ENCODE measurements at regions not wholly inside any gene's neighbourhood (a gene's known extent, or its start where the extent isn't known, plus 50 kb on each side); places are given as distances from the start of the nearest gene placed in this dataset.

- H3K27me3 ChIP-seq = no peaks in the 10 kb centered on the region
- no peaks in the 10 kb centered on the region for H3K4me1 ChIP-seq
- WGBS, 2 donors = 80 to 84% methylated on average over 14 of the region's 14 CpGs
- no peak overlapping the region for H3K4me3 ChIP-seq
- no peaks in the 10 kb centered on the region for H3K9me3 ChIP-seq
- H3K36me3 ChIP-seq = no peaks in the 10 kb centered on the region
- no peak for DNase-seq
- no peak overlapping the region for H3K27ac ChIP-seq
- intact Hi-C loops (cut with DNase I) = no loop called here
- no peak for TF ChIP-seq EP300 (IDR thresholded peaks at IDR 0.05)
- TF ChIP-seq POLR2AphosphoS5 (IDR thresholded peaks at IDR 0.05) = no peak
- TF ChIP-seq, protein P1, sequence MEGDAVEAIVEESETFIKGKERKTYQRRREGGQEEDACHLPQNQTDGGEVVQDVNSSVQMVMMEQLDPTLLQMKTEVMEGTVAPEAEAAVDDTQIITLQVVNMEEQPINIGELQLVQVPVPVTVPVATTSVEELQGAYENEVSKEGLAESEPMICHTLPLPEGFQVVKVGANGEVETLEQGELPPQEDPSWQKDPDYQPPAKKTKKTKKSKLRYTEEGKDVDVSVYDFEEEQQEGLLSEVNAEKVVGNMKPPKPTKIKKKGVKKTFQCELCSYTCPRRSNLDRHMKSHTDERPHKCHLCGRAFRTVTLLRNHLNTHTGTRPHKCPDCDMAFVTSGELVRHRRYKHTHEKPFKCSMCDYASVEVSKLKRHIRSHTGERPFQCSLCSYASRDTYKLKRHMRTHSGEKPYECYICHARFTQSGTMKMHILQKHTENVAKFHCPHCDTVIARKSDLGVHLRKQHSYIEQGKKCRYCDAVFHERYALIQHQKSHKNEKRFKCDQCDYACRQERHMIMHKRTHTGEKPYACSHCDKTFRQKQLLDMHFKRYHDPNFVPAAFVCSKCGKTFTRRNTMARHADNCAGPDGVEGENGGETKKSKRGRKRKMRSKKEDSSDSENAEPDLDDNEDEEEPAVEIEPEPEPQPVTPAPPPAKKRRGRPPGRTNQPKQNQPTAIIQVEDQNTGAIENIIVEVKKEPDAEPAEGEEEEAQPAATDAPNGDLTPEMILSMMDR (IDR thresholded peaks at IDR 0.05) = no peak
- no peak for TF ChIP-seq POLR2A (IDR thresholded peaks at IDR 0.05)
Observed at GRCh38 chr3:84885199-84885882, 73.4 kb upstream of the CADM2 start.

GRCh38 chr3:84891851-84892250 is 66.9 kb upstream of the CADM2 start:
- no peak overlapping the region for H3K27ac ChIP-seq
- TF ChIP-seq, protein P1 (IDR thresholded peaks at IDR 0.05) = no peak
- TF ChIP-seq POLR2AphosphoS5 (IDR thresholded peaks at IDR 0.05) (no peak), POLR2A (IDR thresholded peaks at IDR 0.05) (no peak), EP300 (IDR thresholded peaks at IDR 0.05) (no peak)
- 89 to 93% methylated on average over 1 of the region's 1 CpG for WGBS, 2 donors
- H3K9me3 ChIP-seq = peaks cover 0 to 5% (median 0%) of the 10 kb centered on the region in 4 donors
- H3K4me1 ChIP-seq = no peaks in the 10 kb centered on the region
- no peaks in the 10 kb centered on the region for H3K27me3 ChIP-seq
- no peaks in the 10 kb centered on the region for H3K36me3 ChIP-seq
- intact Hi-C loops (cut with DNase I) = no loop called here
- no peak for DNase-seq
- H3K4me3 ChIP-seq = no peak overlapping the region

DNA sequence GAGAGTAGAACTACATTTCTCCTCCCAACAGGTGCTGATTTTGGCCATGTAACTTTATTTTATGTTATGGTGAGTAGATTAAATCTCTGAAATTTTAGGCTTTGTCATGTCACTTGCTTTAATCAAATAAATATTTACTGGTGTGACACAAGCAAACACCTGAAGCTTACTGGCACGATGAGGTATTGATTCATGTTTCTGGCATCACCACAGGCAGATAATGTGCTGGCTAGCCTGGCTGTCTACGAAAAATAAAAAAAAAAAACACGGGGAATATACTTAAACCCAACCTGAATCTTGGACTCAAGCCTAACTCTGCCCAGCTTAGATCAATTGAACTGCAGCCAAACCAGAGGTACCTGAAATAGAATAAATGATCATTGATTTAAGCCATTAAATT is 65.6 kb upstream of the CADM2 start:
- no peaks in the 10 kb centered on the region for H3K36me3 ChIP-seq
- TF ChIP-seq POLR2A (IDR thresholded peaks at IDR 0.05) (no peak), EP300 (IDR thresholded peaks at IDR 0.05) (no peak), POLR2AphosphoS5 (IDR thresholded peaks at IDR 0.05) (no peak)
- TF ChIP-seq, protein P1 (IDR thresholded peaks at IDR 0.05) = no peak
- no peak overlapping the region for H3K27ac ChIP-seq
- DNase-seq = no peak
- no peak overlapping the region for H3K4me3 ChIP-seq
- intact Hi-C loops (cut with DNase I) = no loop called here
- WGBS, 2 donors = 66 to 77% methylated on average over 3 of the region's 3 CpGs
- H3K27me3 ChIP-seq = no peaks in the 10 kb centered on the region
- no peaks in the 10 kb centered on the region for H3K4me1 ChIP-seq
- peaks cover 0 to 5% (median 0%) of the 10 kb centered on the region in 4 donors for H3K9me3 ChIP-seq

GRCh38 chr3:84904212-84904611 is 54.6 kb upstream of the CADM2 start:
- intact Hi-C loops (cut with DNase I) = no loop called here
- no peak for DNase-seq
- Histone ChIP-seq H3K27ac (no peak overlapping the region), H3K9me3 (no peaks in the 10 kb centered on the region), H3K27me3 (no peaks in the 10 kb centered on the region), H3K36me3 (no peaks in the 10 kb centered on the region), H3K4me1 (no peaks in the 10 kb centered on the region), H3K4me3 (no peak overlapping the region)
- TF ChIP-seq POLR2A (IDR thresholded peaks at IDR 0.05) (no peak), EP300 (IDR thresholded peaks at IDR 0.05) (no peak), POLR2AphosphoS5 (IDR thresholded peaks at IDR 0.05) (no peak)

GRCh38 chr3:84904816-84905555 is 53.8 kb upstream of the CADM2 start:
- intact Hi-C loops (cut with DNase I) = no loop called here
- 89 to 90% methylated on average over 21 of the region's 21 CpGs for WGBS, 2 donors
- H3K27ac ChIP-seq = no peak overlapping the region
- no peak for DNase-seq
- H3K27me3 ChIP-seq = no peaks in the 10 kb centered on the region
- no peak for TF ChIP-seq EP300 (IDR thresholded peaks at IDR 0.05)
- no peak for TF ChIP-seq POLR2AphosphoS5 (IDR thresholded peaks at IDR 0.05)
- TF ChIP-seq, protein P1 (IDR thresholded peaks at IDR 0.05) = no peak
- TF ChIP-seq POLR2A (IDR thresholded peaks at IDR 0.05) = no peak
- no peak overlapping the region for H3K4me3 ChIP-seq
- H3K9me3 ChIP-seq = no peaks in the 10 kb centered on the region
- H3K36me3 ChIP-seq = no peaks in the 10 kb centered on the region
- H3K4me1 ChIP-seq = no peaks in the 10 kb centered on the region

All from sigmoid colon (tissue), 6 donors.